ENCODE measurements at regions not wholly inside any gene's neighbourhood (a gene's known extent, or its start where the extent isn't known, plus 50 kb on each side); places are given as distances from the start of the nearest gene placed in this dataset.

- Histone ChIP-seq H4K20me1 (replicated peaks; ENCODE audit: insufficient read depth) (no peaks in the 10 kb centered on the region), H3K4me2 (no peak overlapping the region), H3K4me3 (no peak overlapping the region), H3K27ac (ENCODE audit: low read depth) (no peak overlapping the region), H3K36me3 (ENCODE audit: insufficient read depth) (no peaks in the 10 kb centered on the region), H3F3A (replicated peaks; ENCODE audit: low read depth) (no peaks in the 10 kb centered on the region), H3K27me3 (ENCODE audit: insufficient read depth) (no peaks in the 10 kb centered on the region), H3K9me2 (ENCODE audit: insufficient read depth) (peaks cover 5% of the 10 kb centered on the region), H2AFZ (no peak overlapping the region), H3K79me2 (replicated peaks; ENCODE audit: insufficient read depth) (no peaks in the 10 kb centered on the region), H3K4me1 (ENCODE audit: insufficient read depth) (no peaks in the 10 kb centered on the region)
- Mint-ChIP-seq H3K36me3 (ENCODE audit: low read depth) (peaks cover 13% of the 10 kb centered on the region), H3K9me3 (peaks cover 5% of the 10 kb centered on the region; the same call in 2 of the 3 replicates), H3K4me1 (peaks cover 5% of the 10 kb centered on the region; the same call in 2 of the 3 replicates), H3K27ac (no peak overlapping the region), H3K27me3 (ENCODE audit: insufficient read depth, low read depth, poor library complexity) (peaks cover 3% of the 10 kb centered on the region), H3K4me3 (no peak overlapping the region)
- DNase-seq (ENCODE audit: low spot score) (no peak), ATAC-seq (no peak)
- TF ChIP-seq EZH2phosphoT487 (IDR thresholded peaks at IDR 0.05; ENCODE audit: unreplicated experiment) = no peak
- no peak for TF ChIP-seq ZNF331 (CRISPR knock-in tag; IDR thresholded peaks at IDR 0.05; ENCODE audit: low read depth)
- TF ChIP-seq STAT1 (IDR thresholded peaks at IDR 0.05; ENCODE audit: unreplicated experiment) = no peak
- no peak for TF ChIP-seq EZH2 (IDR thresholded peaks at IDR 0.05; ENCODE audit: low read depth, unreplicated experiment)
These were observed 1319.1 kb upstream of the SPRY2 start for GRCh38 chr13:81659984-81660383.

- no peak for TF ChIP-seq EZH2phosphoT487 (IDR thresholded peaks at IDR 0.05; ENCODE audit: unreplicated experiment)
- TF ChIP-seq ZNF462 (CRISPR knock-in tag; IDR thresholded peaks at IDR 0.05) = peak; percentile 49; the same call in 1 of the 2 replicates
These were observed 1317.9 kb upstream of the SPRY2 start for GRCh38 chr13:81658598-81659370.

More at GRCh38 chr13:81658598-81659370, 1317.9 kb upstream of the SPRY2 start:
- DNase-seq (ENCODE audit: low spot score) (peak; percentile 77), ATAC-seq (peak; percentile 82)
- Histone ChIP-seq H3K36me3 (ENCODE audit: insufficient read depth) (no peaks in the 10 kb centered on the region), H3K27ac (ENCODE audit: low read depth) (no peak overlapping the region), H3K79me2 (replicated peaks; ENCODE audit: insufficient read depth) (no peaks in the 10 kb centered on the region), H3K4me1 (ENCODE audit: insufficient read depth) (no peaks in the 10 kb centered on the region), H4K20me1 (replicated peaks; ENCODE audit: insufficient read depth) (no peaks in the 10 kb centered on the region), H3K4me3 (no peak overlapping the region), H3K9me2 (ENCODE audit: insufficient read depth) (peaks cover 5% of the 10 kb centered on the region), H3F3A (replicated peaks; ENCODE audit: low read depth) (no peaks in the 10 kb centered on the region), H2AFZ (no peak overlapping the region), H3K27me3 (ENCODE audit: insufficient read depth) (no peaks in the 10 kb centered on the region), H3K4me2 (no peak overlapping the region)
- Mint-ChIP-seq H3K4me1 (peaks cover 5% of the 10 kb centered on the region; the same call in 2 of the 3 replicates), H3K27ac (no peak overlapping the region), H3K9me3 (peaks cover 5% of the 10 kb centered on the region; the same call in 2 of the 3 replicates), H3K27me3 (ENCODE audit: insufficient read depth, low read depth, poor library complexity) (peaks cover 3% of the 10 kb centered on the region), H3K36me3 (ENCODE audit: low read depth) (peaks cover 13% of the 10 kb centered on the region), H3K4me3 (no peak overlapping the region)
